ENCODE measurements at regions not wholly inside any gene's neighbourhood (a gene's known extent, or its start where the extent isn't known, plus 50 kb on each side); places are given as distances from the start of the nearest gene placed in this dataset.

DNA sequence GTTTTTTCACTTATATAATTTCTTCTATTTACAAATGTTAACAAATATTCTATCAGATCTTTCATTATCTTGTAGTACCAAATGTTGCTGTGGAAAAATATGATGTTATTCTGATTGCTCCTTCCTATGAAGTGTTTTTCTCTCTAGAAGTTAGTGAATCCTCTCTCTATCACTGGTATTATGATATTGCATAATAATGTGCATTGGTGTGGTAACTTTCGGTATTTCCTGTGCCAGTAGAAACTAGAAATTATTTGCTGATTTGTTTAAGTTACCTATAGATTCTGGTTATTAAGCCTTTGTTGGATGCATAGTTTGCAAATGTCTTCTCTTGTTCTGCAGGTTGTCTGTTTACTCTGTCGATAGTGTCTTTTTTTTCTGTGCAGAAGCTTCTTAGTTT is 342.5 kb downstream of the CENPW start:
- H4K8ac ChIP-seq (ENCODE audit: low read length), result no peak overlapping the region
- no peak overlapping the region for H3K4me3 ChIP-seq (ENCODE audit: insufficient read depth in 1 of 2, low read depth in 1 of 2, low read length in 2 of 2)
- no peak for DNase-seq
- no peak overlapping the region for H2BK120ac ChIP-seq (ENCODE audit: low read depth, low read length)
- no peaks in the 10 kb centered on the region for H3K4me1 ChIP-seq (ENCODE audit: control insufficient read depth, insufficient read depth, low read depth, low read length)
- H3K36me3 ChIP-seq (ENCODE audit: control insufficient read depth in 1 of 2, insufficient read depth in 2 of 2, low read depth in 1 of 2, low read length in 2 of 2), result no peaks in the 10 kb centered on the region
- H3K4ac ChIP-seq (ENCODE audit: low read depth in 1 of 2, low read length in 2 of 2), result no peak overlapping the region
- H2AK5ac ChIP-seq (ENCODE audit: low read length, severe bottlenecking), result no peak overlapping the region
- 95% methylated on average over 2 of the region's 2 CpGs for WGBS
- no peak overlapping the region for H2BK5ac ChIP-seq (ENCODE audit: low read depth, low read length, poor library complexity, severe bottlenecking)
- no peak overlapping the region for H3K23ac ChIP-seq (ENCODE audit: low read length in 2 of 2)
- H3K18ac ChIP-seq (ENCODE audit: low read depth in 1 of 2, low read length in 2 of 2), result no peak overlapping the region
- H3K79me1 ChIP-seq (replicated peaks; ENCODE audit: low read length, poor library complexity, severe bottlenecking), result no peaks in the 10 kb centered on the region
- H3K27ac ChIP-seq (ENCODE audit: low read length, poor library complexity, severe bottlenecking), result no peak overlapping the region
- H2BK12ac ChIP-seq (ENCODE audit: low read length in 2 of 2), result no peak overlapping the region
- H3K4me2 ChIP-seq (ENCODE audit: low read length, poor library complexity, severe bottlenecking), result no peak overlapping the region
- H2AFZ ChIP-seq (ENCODE audit: low read depth, low read length), result no peak overlapping the region
- H3K9ac ChIP-seq (ENCODE audit: low read length), result no peak overlapping the region
- H4K91ac ChIP-seq (ENCODE audit: low read length), result no peak overlapping the region
- no peaks in the 10 kb centered on the region for H3K27me3 ChIP-seq (ENCODE audit: control insufficient read depth in 1 of 2, insufficient read depth in 1 of 2, low read length in 2 of 2)
- H3K9me3 ChIP-seq (ENCODE audit: control insufficient read depth, low read length), result peaks cover 6% of the 10 kb centered on the region
- H3K14ac ChIP-seq (ENCODE audit: low read length in 2 of 2), result no peak overlapping the region
- H2BK15ac ChIP-seq (ENCODE audit: low read depth, poor library complexity, severe bottlenecking), result no peak overlapping the region

DNA sequence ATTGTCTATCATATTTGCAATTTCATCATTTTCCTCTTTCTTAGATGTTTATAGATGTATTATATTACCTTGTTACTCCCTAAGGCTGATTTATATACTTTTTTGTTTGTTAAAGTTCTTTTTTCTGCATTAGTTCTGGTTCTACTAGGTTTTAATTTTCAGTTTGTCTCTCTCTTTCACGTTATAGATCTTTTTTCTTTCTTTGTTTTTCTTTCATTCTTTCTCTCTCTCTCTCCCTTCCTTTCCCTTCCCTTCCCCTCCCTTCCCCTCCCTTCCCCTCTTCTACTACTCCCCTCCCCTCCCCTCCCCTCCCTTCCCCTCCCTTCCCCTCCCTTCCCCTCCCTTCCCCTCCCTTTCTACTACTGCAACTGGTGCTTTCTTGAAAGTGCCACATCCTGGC is 345.3 kb downstream of the CENPW start:
- Histone ChIP-seq H2BK12ac (ENCODE audit: low read length in 2 of 2) (no peak overlapping the region), H2AFZ (ENCODE audit: low read depth, low read length) (no peak overlapping the region), H3K4me3 (ENCODE audit: insufficient read depth in 1 of 2, low read depth in 1 of 2, low read length in 2 of 2) (no peak overlapping the region), H3K23ac (ENCODE audit: low read length in 2 of 2) (no peak overlapping the region), H3K9ac (ENCODE audit: low read length) (no peak overlapping the region), H2BK120ac (ENCODE audit: low read depth, low read length) (no peak overlapping the region), H2AK5ac (ENCODE audit: low read length, severe bottlenecking) (no peak overlapping the region), H3K4ac (ENCODE audit: low read depth in 1 of 2, low read length in 2 of 2) (no peak overlapping the region), H4K8ac (ENCODE audit: low read length) (no peak overlapping the region), H3K36me3 (ENCODE audit: control insufficient read depth in 1 of 2, insufficient read depth in 2 of 2, low read depth in 1 of 2, low read length in 2 of 2) (no peaks in the 10 kb centered on the region), H4K91ac (ENCODE audit: low read length) (no peak overlapping the region), H3K4me1 (ENCODE audit: control insufficient read depth, insufficient read depth, low read depth, low read length) (no peaks in the 10 kb centered on the region), H2BK5ac (ENCODE audit: low read depth, low read length, poor library complexity, severe bottlenecking) (no peak overlapping the region), H3K27me3 (ENCODE audit: control insufficient read depth in 1 of 2, insufficient read depth in 1 of 2, low read length in 2 of 2) (no peaks in the 10 kb centered on the region), H3K79me1 (replicated peaks; ENCODE audit: low read length, poor library complexity, severe bottlenecking) (no peaks in the 10 kb centered on the region), H3K27ac (ENCODE audit: low read length, poor library complexity, severe bottlenecking) (no peak overlapping the region), H3K9me3 (ENCODE audit: control insufficient read depth, low read length) (peaks cover 20% of the 10 kb centered on the region), H2BK15ac (ENCODE audit: low read depth, poor library complexity, severe bottlenecking) (no peak overlapping the region), H3K4me2 (ENCODE audit: low read length, poor library complexity, severe bottlenecking) (no peak overlapping the region), H3K18ac (ENCODE audit: low read depth in 1 of 2, low read length in 2 of 2) (no peak overlapping the region), H3K14ac (ENCODE audit: low read length in 2 of 2) (no peak overlapping the region)
- 89% methylated on average over 1 of the region's 1 CpG for WGBS
- no peak for DNase-seq

DNA sequence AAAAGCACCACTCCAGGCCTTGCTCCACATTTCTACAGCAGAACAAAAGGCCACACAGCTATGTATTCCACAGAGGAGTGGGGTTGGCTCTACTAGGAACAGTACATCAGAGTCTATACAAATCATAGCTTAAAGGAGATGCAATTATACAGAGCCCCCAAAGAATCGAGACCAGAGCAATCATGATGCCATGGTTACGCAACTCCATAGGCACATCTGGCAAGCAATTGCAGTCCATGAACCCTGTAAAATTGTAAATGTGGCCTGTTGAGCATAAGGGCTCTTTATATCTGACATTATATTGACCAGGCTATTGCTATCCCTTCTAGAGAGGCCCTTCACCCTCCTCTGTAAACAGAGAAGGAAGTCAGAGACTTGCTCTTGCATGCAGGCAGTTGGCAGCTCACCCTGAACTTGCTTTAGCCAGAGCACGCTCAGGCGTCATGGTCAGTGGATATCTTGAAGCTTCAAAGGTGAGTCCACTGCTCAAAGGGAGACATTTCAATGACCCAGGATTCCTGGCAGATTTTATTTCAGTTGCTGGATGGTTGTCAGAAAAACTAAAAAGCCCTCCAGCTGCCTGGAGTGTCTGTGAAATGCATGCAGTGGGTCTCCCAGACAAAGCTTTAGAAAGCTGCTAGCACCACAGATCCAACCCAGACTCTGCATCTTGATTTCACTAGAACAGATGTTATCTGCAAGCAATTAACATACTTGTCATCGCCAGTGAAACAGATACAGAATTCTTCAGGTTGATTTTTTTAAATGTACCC is 357.2 kb downstream of the CENPW start:
- H3K14ac ChIP-seq (ENCODE audit: low read length in 2 of 2), result no peak overlapping the region
- no peak overlapping the region for H2BK15ac ChIP-seq (ENCODE audit: low read depth, poor library complexity, severe bottlenecking)

DNA sequence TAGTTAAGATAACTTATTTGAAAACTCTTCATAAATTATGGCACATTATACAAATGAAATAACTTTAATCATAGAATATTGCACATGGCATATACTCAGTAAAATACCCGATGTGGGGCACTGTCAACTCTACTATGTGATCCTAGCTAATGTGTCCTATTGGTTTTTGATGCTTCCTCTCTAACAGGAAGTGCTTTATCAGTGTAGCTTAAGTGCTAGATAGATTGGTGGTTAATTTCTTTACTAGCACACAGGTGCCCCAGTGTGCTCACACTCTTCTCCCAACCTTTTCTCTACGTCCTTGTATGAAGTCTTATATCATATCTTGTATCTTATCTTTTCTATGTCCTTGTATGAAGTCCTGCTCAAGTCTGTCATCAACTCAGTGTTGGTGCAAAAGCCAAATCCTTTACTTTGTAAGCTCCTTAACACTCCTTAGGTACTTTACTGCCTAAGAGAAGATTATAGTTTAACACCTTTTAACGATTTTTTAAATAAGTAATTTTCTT is 358.9 kb downstream of the CENPW start:
- no peak overlapping the region for H3K18ac ChIP-seq (ENCODE audit: low read depth in 1 of 2, low read length in 2 of 2)
- H2BK12ac ChIP-seq (ENCODE audit: low read length in 2 of 2), result no peak overlapping the region
- H3K4ac ChIP-seq (ENCODE audit: low read depth in 1 of 2, low read length in 2 of 2), result no peak overlapping the region
- H3K23ac ChIP-seq (ENCODE audit: low read length in 2 of 2), result no peak overlapping the region
- H3K14ac ChIP-seq (ENCODE audit: low read length in 2 of 2), result no peak overlapping the region
- H3K27me3 ChIP-seq (ENCODE audit: control insufficient read depth in 1 of 2, insufficient read depth in 1 of 2, low read length in 2 of 2), result no peaks in the 10 kb centered on the region
- H3K4me2 ChIP-seq (ENCODE audit: low read length, poor library complexity, severe bottlenecking), result no peak overlapping the region
- H3K4me3 ChIP-seq (ENCODE audit: insufficient read depth in 1 of 2, low read depth in 1 of 2, low read length in 2 of 2), result no peak overlapping the region
- no peak for DNase-seq
- H2BK15ac ChIP-seq (ENCODE audit: low read depth, poor library complexity, severe bottlenecking), result no peak overlapping the region
- no peak overlapping the region for H3K9ac ChIP-seq (ENCODE audit: low read length)
- H4K91ac ChIP-seq (ENCODE audit: low read length), result no peak overlapping the region
- H3K4me1 ChIP-seq (ENCODE audit: control insufficient read depth, insufficient read depth, low read depth, low read length), result no peaks in the 10 kb centered on the region
- H3K36me3 ChIP-seq (ENCODE audit: control insufficient read depth in 1 of 2, insufficient read depth in 2 of 2, low read depth in 1 of 2, low read length in 2 of 2), result no peaks in the 10 kb centered on the region
- no peaks in the 10 kb centered on the region for H3K79me1 ChIP-seq (replicated peaks; ENCODE audit: low read length, poor library complexity, severe bottlenecking)
- no peak overlapping the region for H2BK120ac ChIP-seq (ENCODE audit: low read depth, low read length)
- no peak overlapping the region for H3K27ac ChIP-seq (ENCODE audit: low read length, poor library complexity, severe bottlenecking)
- H2AFZ ChIP-seq (ENCODE audit: low read depth, low read length), result no peak overlapping the region
- 86% methylated on average over 1 of the region's 3 CpGs for WGBS
- H2AK5ac ChIP-seq (ENCODE audit: low read length, severe bottlenecking), result no peak overlapping the region
- H4K8ac ChIP-seq (ENCODE audit: low read length), result no peak overlapping the region
- H3K9me3 ChIP-seq (ENCODE audit: control insufficient read depth, low read length), result no peaks in the 10 kb centered on the region
- H2BK5ac ChIP-seq (ENCODE audit: low read depth, low read length, poor library complexity, severe bottlenecking), result no peak overlapping the region

More for the DNA sequence above, 357.2 kb downstream of the CENPW start:
- Histone ChIP-seq H4K91ac (ENCODE audit: low read length) (no peak overlapping the region), H3K36me3 (ENCODE audit: control insufficient read depth in 1 of 2, insufficient read depth in 2 of 2, low read depth in 1 of 2, low read length in 2 of 2) (no peaks in the 10 kb centered on the region), H3K4me3 (ENCODE audit: insufficient read depth in 1 of 2, low read depth in 1 of 2, low read length in 2 of 2) (no peak overlapping the region), H3K18ac (ENCODE audit: low read depth in 1 of 2, low read length in 2 of 2) (no peak overlapping the region), H3K79me1 (replicated peaks; ENCODE audit: low read length, poor library complexity, severe bottlenecking) (no peaks in the 10 kb centered on the region), H3K27me3 (ENCODE audit: control insufficient read depth in 1 of 2, insufficient read depth in 1 of 2, low read length in 2 of 2) (no peaks in the 10 kb centered on the region), H3K4me2 (ENCODE audit: low read length, poor library complexity, severe bottlenecking) (no peak overlapping the region), H3K4ac (ENCODE audit: low read depth in 1 of 2, low read length in 2 of 2) (no peak overlapping the region), H2AK5ac (ENCODE audit: low read length, severe bottlenecking) (no peak overlapping the region), H2BK12ac (ENCODE audit: low read length in 2 of 2) (no peak overlapping the region), H2BK120ac (ENCODE audit: low read depth, low read length) (no peak overlapping the region), H3K9ac (ENCODE audit: low read length) (no peak overlapping the region), H4K8ac (ENCODE audit: low read length) (no peak overlapping the region), H2AFZ (ENCODE audit: low read depth, low read length) (no peak overlapping the region), H3K27ac (ENCODE audit: low read length, poor library complexity, severe bottlenecking) (no peak overlapping the region), H2BK5ac (ENCODE audit: low read depth, low read length, poor library complexity, severe bottlenecking) (no peak overlapping the region), H3K9me3 (ENCODE audit: control insufficient read depth, low read length) (peaks cover 2% of the 10 kb centered on the region), H3K4me1 (ENCODE audit: control insufficient read depth, insufficient read depth, low read depth, low read length) (no peaks in the 10 kb centered on the region), H3K23ac (ENCODE audit: low read length in 2 of 2) (no peak overlapping the region)
- no peak for DNase-seq
- 48% methylated on average over 4 of the region's 5 CpGs for WGBS

All from mesenchymal stem cell (in vitro differentiated cells and primary cell).